Lung (tissue), 11 donors: ENCODE measurements at regions not wholly inside any gene's neighbourhood (a gene's known extent, or its start where the extent isn't known, plus 50 kb on each side); places are given as distances from the start of the nearest gene placed in this dataset.

Experiments
- ATAC-seq: fragments of 200-7000 bp; cut with Tn5 transposase; one replicate; pipeline ENCODE4 v1.9.1; 2020; ENCODE audit warnings: moderate number of reproducible peaks; ENCODE audit not compliant: insufficient read depth, low FRiP score
- DNase-seq, 3 donors: peaks; one replicate each; pipeline ENCODE4 v3.0.0-alpha.2; 2013 to 2017
- H3K27ac ChIP-seq, 2 donors: one replicate each; pipeline ENCODE4 v1.5.1; 2013; ENCODE audit warnings: mild to moderate bottlenecking in 2 of 2, moderate library complexity in 2 of 2, control low read depth in 1 of 2, inconsistent platforms in 1 of 2, low read depth in 1 of 2, low read length in 1 of 2
- H3K27me3 ChIP-seq, 3 donors: one replicate each; pipeline ENCODE4 v1.5.1; 2013; ENCODE audit warnings: low read length in 2 of 3; ENCODE audit not compliant: control insufficient read depth in 3 of 3, insufficient read depth in 3 of 3
- H3K36me3 ChIP-seq, 4 donors: one replicate each; pipeline ENCODE4 v1.5.1; 2013; ENCODE audit warnings: low read length in 4 of 4, mild to moderate bottlenecking in 1 of 4, moderate library complexity in 1 of 4; ENCODE audit not compliant: control insufficient read depth in 4 of 4, insufficient read depth in 4 of 4
- H3K4me1 ChIP-seq, 5 donors: one replicate each; pipeline ENCODE4 v1.5.1; 2013; ENCODE audit warnings: low read length in 5 of 5, mild to moderate bottlenecking in 2 of 5, moderate library complexity in 1 of 5; ENCODE audit not compliant: control insufficient read depth in 5 of 5, insufficient read depth in 5 of 5
- H3K4me3 ChIP-seq: one replicate; pipeline ENCODE4 v1.5.1; 2013; ENCODE audit warnings: mild to moderate bottlenecking, control low read depth, moderate library complexity
- H3K9ac ChIP-seq, 2 donors: one replicate each; pipeline ENCODE4 v1.5.1; 2013; ENCODE audit warnings: low read length in 2 of 2, control low read depth in 1 of 2; ENCODE audit not compliant: insufficient read depth in 1 of 2
- H3K9me3 ChIP-seq, 4 donors: one replicate each; pipeline ENCODE4 v1.5.1; 2013; ENCODE audit warnings: low read length in 3 of 4, mild to moderate bottlenecking in 1 of 4, moderate library complexity in 1 of 4; ENCODE audit not compliant: control insufficient read depth in 4 of 4, insufficient read depth in 3 of 4
- CTCF ChIP-seq: IDR thresholded peaks from 2 replicates; pipeline ENCODE4 v1.5.1; 2012; ENCODE audit warnings: mild to moderate bottlenecking; ENCODE audit errors: control extremely low read depth, extremely low read depth
- WGBS, 2 donors: extraction: QIAGEN DNeasy Blood & Tissue Kit; methylation state at CpG; one replicate each; pipeline ENCODE4 v1.1.7; 2013; 5-methylcytosine and 5-hydroxymethylcytosine counted together
- donor health status: control.
- donor health status: control.
- donor health status: Bipolar disorder and iron deficiency.
- donor health status: healthy.
- donor health status: DM: yes; HTN: yes; CAD: no.

GRCh38 chr7:60017-60675 lies 132.2 kb upstream of the FAM20C start:
- Histone ChIP-seq H3K4me1 (no peaks in the 10 kb centered on the region), H3K9ac (no peak overlapping the region), H3K4me3 (no peak overlapping the region), H3K9me3 (no peaks in the 10 kb centered on the region), H3K36me3 (no peaks in the 10 kb centered on the region), H3K27me3 (peaks cover 0 to 28% (median 0%) of the 10 kb centered on the region in 3 donors), H3K27ac (no peak overlapping the region)
- 73 to 86% methylated on average over 16 of the region's 16 CpGs for WGBS, 2 donors
- TF ChIP-seq CTCF: no peak
- ATAC-seq: no peak
- no peak for DNase-seq

- ATAC-seq (no peak), DNase-seq (no peak)
- H3K9ac ChIP-seq: no peak overlapping the region
- no peak for TF ChIP-seq CTCF
- no peaks in the 10 kb centered on the region for H3K36me3 ChIP-seq
- H3K9me3 ChIP-seq: no peaks in the 10 kb centered on the region
- no peak overlapping the region for H3K27ac ChIP-seq
- H3K4me1 ChIP-seq: no peaks in the 10 kb centered on the region
- 87 to 95% methylated on average over 9 of the region's 9 CpGs for WGBS, 2 donors
- peaks cover 0 to 28% (median 0%) of the 10 kb centered on the region in 3 donors for H3K27me3 ChIP-seq
- no peak overlapping the region for H3K4me3 ChIP-seq
Observed at GRCh38 chr7:60706-61105, 131.7 kb upstream of the FAM20C start.

GRCh38 chr7:61111-61510 lies 131.3 kb upstream of the FAM20C start:
- no peak for DNase-seq

More at GRCh38 chr7:61111-61510, 131.3 kb upstream of the FAM20C start:
- Histone ChIP-seq H3K27me3 (peaks cover 0 to 26% (median 0%) of the 10 kb centered on the region in 3 donors), H3K36me3 (no peaks in the 10 kb centered on the region), H3K4me1 (no peaks in the 10 kb centered on the region), H3K4me3 (no peak overlapping the region), H3K9ac (no peak overlapping the region), H3K9me3 (no peaks in the 10 kb centered on the region), H3K27ac (no peak overlapping the region)
- ATAC-seq: no peak
- TF ChIP-seq CTCF: no peak
- WGBS, 2 donors: 59 to 71% methylated on average over 9 of the region's 9 CpGs
